Endothelial cell of umbilical vein (primary cell): ENCODE measurements at regions not wholly inside any gene's neighbourhood (a gene's known extent, or its start where the extent isn't known, plus 50 kb on each side); places are given as distances from the start of the nearest gene placed in this dataset.

Experiments
- BruUV-seq: library from RNA; stranded (reverse); fragments of 400-500 nt; replicated peaks from 2 replicates; lab custom pipeline; 2021; lab: Mats Ljungman, UMichigan
- CTCF ChIA-PET: fragments of 300-600, 350-600 bp; sonication (Branson Sonifier 250); formaldehyde crosslinking; loops from one replicate; lab custom pipeline; 2021; ENCODE audit warnings: antibody characterized with exemption, inconsistent platforms; lab: Charles Lee
- POLR2A ChIA-PET: fragments of 300-600, 350-600 bp; sonication (Branson Sonifier 250); formaldehyde crosslinking; loops from one replicate; lab custom pipeline; 2021; ENCODE audit warnings: antibody characterized with exemption, inconsistent platforms; lab: Charles Lee
- DNase-seq: peaks from one replicate; pipeline ENCODE4 v3.0.0-alpha.2; 2011; ENCODE audit warnings: low read depth, low spot score
- FAIRE-seq: peaks from 2 replicates; lab custom pipeline; 2011; peaks lifted over from hg19 to GRCh38; lab: Jason Lieb, UNC
- H2AFZ ChIP-seq: 2 replicates; pipeline ENCODE4 v1.6.0; 2012; ENCODE audit warnings: low read depth, low read length, control low read depth, inconsistent platforms
- H3K27ac ChIP-seq: 2 replicates; pipeline ENCODE4 v1.5.1; 2011; ENCODE audit warnings: low read depth, mild to moderate bottlenecking, control low read depth, low read length, moderate library complexity; ENCODE audit not compliant: insufficient read depth
- H3K27me3 ChIP-seq, 2 experiments: 2 replicates each; pipeline versions ENCODE4 v1.6.0 to v1.6.1; 2011; ENCODE audit warnings: low read length in 2 of 2, mixed read lengths in 1 of 2; ENCODE audit not compliant: control insufficient read depth in 2 of 2, insufficient read depth in 2 of 2
- H3K36me3 ChIP-seq, 2 experiments: 2 replicates in 1 of 2; 3 replicates in 1 of 2; pipeline ENCODE4 v1.5.1; 2011; ENCODE audit warnings: low read length in 2 of 2, mild to moderate bottlenecking in 1 of 2, moderate library complexity in 1 of 2; ENCODE audit not compliant: control insufficient read depth in 2 of 2, insufficient read depth in 2 of 2; ENCODE audit errors: extremely low read depth in 1 of 2
- H3K4me1 ChIP-seq: 3 replicates; pipeline ENCODE4 v1.5.1; 2011; ENCODE audit warnings: mild to moderate bottlenecking, low read length; ENCODE audit not compliant: control insufficient read depth, insufficient read depth; ENCODE audit errors: extremely low read depth
- H3K4me2 ChIP-seq: 2 replicates; pipeline ENCODE4 v1.6.1; 2011; ENCODE audit warnings: low read length, control low read depth, mixed read lengths; ENCODE audit not compliant: insufficient read depth
- H3K4me3 ChIP-seq, 3 experiments: fragments of 200-600 bp in 1 of 3; sonication (generic), shearing (Covaris generic) in 1 of 3; replicated peaks in 1 of 3; 2 replicates each; pipeline ENCODE4 v1.5.1; 2011 to 2016; ENCODE audit warnings: control low read depth in 3 of 3, low read length in 3 of 3, mild to moderate bottlenecking in 2 of 3, inconsistent platforms in 1 of 3, low read depth in 1 of 3, moderate library complexity in 1 of 3; ENCODE audit not compliant: insufficient read depth in 1 of 3
- H3K79me2 ChIP-seq: 2 replicates; pipeline ENCODE4 v1.6.0; 2012; ENCODE audit warnings: low read length, inconsistent platforms; ENCODE audit not compliant: control insufficient read depth, insufficient read depth
- H3K9ac ChIP-seq: replicated peaks from 2 replicates; pipeline ENCODE3; 2011; ENCODE audit warnings: low read length, control low read depth; ENCODE audit not compliant: insufficient read depth; ENCODE audit errors: extremely low read depth
- H3K9me1 ChIP-seq: replicated peaks from 3 replicates; pipeline ENCODE4 v1.6.0; 2011; ENCODE audit warnings: mild to moderate bottlenecking, low read length; ENCODE audit not compliant: control insufficient read depth, insufficient read depth; ENCODE audit errors: extremely low read depth
- H3K9me3 ChIP-seq: replicated peaks from 2 replicates; pipeline ENCODE4 v1.5.1; 2012; ENCODE audit warnings: low read length, inconsistent platforms; ENCODE audit not compliant: control insufficient read depth, insufficient read depth
- H4K20me1 ChIP-seq: replicated peaks from 2 replicates; pipeline ENCODE3; 2011; ENCODE audit warnings: mild to moderate bottlenecking, low read length; ENCODE audit not compliant: control insufficient read depth, insufficient read depth; ENCODE audit errors: extremely low read depth
- EZH2 ChIP-seq: IDR thresholded peaks from 2 replicates; pipeline ENCODE4 v1.6.1; 2012; ENCODE audit warnings: borderline replicate concordance, low read depth, mild to moderate bottlenecking, moderate library complexity, low read length, inconsistent platforms; ENCODE audit not compliant: severe bottlenecking
- FOS ChIP-seq: IDR thresholded peaks from 2 replicates; pipeline ENCODE4 v1.6.1; 2011; ENCODE audit warnings: mild to moderate bottlenecking, low read length, moderate library complexity, borderline replicate concordance; ENCODE audit not compliant: insufficient read depth
- GATA2 ChIP-seq: IDR thresholded peaks from 2 replicates; pipeline ENCODE4 v1.7.0; 2011; ENCODE audit warnings: low read depth, mild to moderate bottlenecking, moderate library complexity, mixed read lengths, low read length; ENCODE audit not compliant: insufficient read length, insufficient read depth
- JUN ChIP-seq: IDR thresholded peaks from 2 replicates; pipeline ENCODE4 v1.6.1; 2011; ENCODE audit warnings: borderline replicate concordance, low read depth; ENCODE audit not compliant: insufficient read length, insufficient read depth
- MAX ChIP-seq: IDR thresholded peaks from 2 replicates; pipeline ENCODE4 v1.6.1; 2011; ENCODE audit not compliant: insufficient read depth, insufficient read length
- MYC ChIP-seq: IDR thresholded peaks from one replicate; pipeline ENCODE4 v1.6.1; 2011; ENCODE audit warnings: mild to moderate bottlenecking, low read depth, low read length
- POLR2A ChIP-seq: IDR thresholded peaks from 2 replicates; pipeline ENCODE4 v1.6.1; 2012; ENCODE audit warnings: low read depth, mild to moderate bottlenecking, control low read depth, low read length
- POLR2AphosphoS5 ChIP-seq: IDR thresholded peaks from 2 replicates; pipeline ENCODE4 v1.6.1; 2012; ENCODE audit warnings: low read depth, mild to moderate bottlenecking, control low read depth, low read length, moderate library complexity; ENCODE audit not compliant: insufficient read depth
- dilution Hi-C: fragments of 300-500 bp; cut with MboI; formaldehyde crosslinking; loops from one replicate; pipeline ENCODE4 v1.15.0; 2019; ENCODE audit warnings: low sequenced_read_pairs; ENCODE audit not compliant: extremely low pct_ligation_motif_present
- intact Hi-C: fragments of 100-400 bp; cut with micrococcal nuclease; formaldehyde crosslinking; loops from one replicate; pipeline ENCODE4 v1.10.0; 2022
- TF ChIP-seq, protein P1 (sequence below), 2 donors: IDR thresholded peaks; 1 replicate in 1 of 2; 2 replicates in 1 of 2; pipeline ENCODE4 v1.5.1; 2011; ENCODE audit warnings: low read length in 2 of 2, mild to moderate bottlenecking in 2 of 2, moderate library complexity in 2 of 2, control low read depth in 1 of 2, inconsistent platforms in 1 of 2, low read depth in 1 of 2; ENCODE audit not compliant: insufficient read depth in 1 of 2; ENCODE audit errors: extremely low read depth in 1 of 2

DNA sequence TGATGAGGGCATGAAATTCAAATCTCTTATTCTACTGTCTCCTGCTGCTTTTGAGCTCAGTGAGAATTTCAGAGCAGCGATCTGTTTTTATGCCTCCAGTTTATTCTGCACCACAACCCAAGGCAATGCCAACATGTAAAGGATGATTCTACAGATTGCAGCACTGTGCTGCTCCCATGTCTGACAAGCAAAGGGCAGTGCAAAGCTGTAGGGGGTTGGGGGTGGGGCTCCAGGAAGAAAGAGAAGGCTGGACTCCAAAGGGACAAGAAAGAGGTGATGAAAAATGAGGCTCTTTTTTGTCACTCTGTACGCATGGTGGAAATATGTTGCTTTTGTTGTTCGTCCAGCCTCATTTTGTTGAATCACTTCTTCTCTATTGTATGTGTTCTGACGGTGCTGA, 254.6 kb downstream of the STIM2 start:
- Histone ChIP-seq H2AFZ (no peak overlapping the region), H3K9ac (no peak overlapping the region), H3K27me3 (no peaks in the 10 kb centered on the region), H4K20me1 (no peaks in the 10 kb centered on the region), H3K27ac (no peak overlapping the region), H3K79me2 (no peaks in the 10 kb centered on the region), H3K9me3 (no peaks in the 10 kb centered on the region), H3K9me1 (no peaks in the 10 kb centered on the region), H3K4me2 (no peak overlapping the region), H3K36me3 (no peaks in the 10 kb centered on the region), H3K4me1 (no peaks in the 10 kb centered on the region), H3K4me3 (no peak overlapping the region)
- no peak for DNase-seq
- TF ChIP-seq MAX: no peak
- no peak for TF ChIP-seq POLR2AphosphoS5
- TF ChIP-seq JUN: no peak
- no peak for TF ChIP-seq FOS
- TF ChIP-seq POLR2A: no peak
- TF ChIP-seq MYC: no peak
- TF ChIP-seq GATA2: no peak
- TF ChIP-seq EZH2: no peak
- TF ChIP-seq, protein P1, sequence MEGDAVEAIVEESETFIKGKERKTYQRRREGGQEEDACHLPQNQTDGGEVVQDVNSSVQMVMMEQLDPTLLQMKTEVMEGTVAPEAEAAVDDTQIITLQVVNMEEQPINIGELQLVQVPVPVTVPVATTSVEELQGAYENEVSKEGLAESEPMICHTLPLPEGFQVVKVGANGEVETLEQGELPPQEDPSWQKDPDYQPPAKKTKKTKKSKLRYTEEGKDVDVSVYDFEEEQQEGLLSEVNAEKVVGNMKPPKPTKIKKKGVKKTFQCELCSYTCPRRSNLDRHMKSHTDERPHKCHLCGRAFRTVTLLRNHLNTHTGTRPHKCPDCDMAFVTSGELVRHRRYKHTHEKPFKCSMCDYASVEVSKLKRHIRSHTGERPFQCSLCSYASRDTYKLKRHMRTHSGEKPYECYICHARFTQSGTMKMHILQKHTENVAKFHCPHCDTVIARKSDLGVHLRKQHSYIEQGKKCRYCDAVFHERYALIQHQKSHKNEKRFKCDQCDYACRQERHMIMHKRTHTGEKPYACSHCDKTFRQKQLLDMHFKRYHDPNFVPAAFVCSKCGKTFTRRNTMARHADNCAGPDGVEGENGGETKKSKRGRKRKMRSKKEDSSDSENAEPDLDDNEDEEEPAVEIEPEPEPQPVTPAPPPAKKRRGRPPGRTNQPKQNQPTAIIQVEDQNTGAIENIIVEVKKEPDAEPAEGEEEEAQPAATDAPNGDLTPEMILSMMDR (IDR thresholded peaks at IDR 0.05; ENCODE audit: extremely low read depth in 1 of 2, insufficient read depth in 1 of 2, low read depth in 1 of 2, low read length in 2 of 2): no peak
- BruUV-seq: no TSS peak
- no peak for FAIRE-seq
- ChIA-PET CTCF (no interaction called here), POLR2A (no interaction called here)
- intact Hi-C loops (no loop called here), dilution Hi-C loops (no loop called here)
